GM20000 (cell line): ENCODE measurements at regions not wholly inside any gene's neighbourhood (a gene's known extent, or its start where the extent isn't known, plus 50 kb on each side); places are given as distances from the start of the nearest gene placed in this dataset.

Experiments used
- DNase-seq: peaks from one replicate; pipeline ENCODE4 v3.0.0; 2012; ENCODE audit warnings: low spot score
- TF ChIP-seq, protein P1 (sequence below): IDR thresholded peaks from 2 replicates; pipeline ENCODE4 v1.5.1; 2012; ENCODE audit warnings: mild to moderate bottlenecking, control low read depth; ENCODE audit errors: extremely low read depth, missing control alignments

DNA sequence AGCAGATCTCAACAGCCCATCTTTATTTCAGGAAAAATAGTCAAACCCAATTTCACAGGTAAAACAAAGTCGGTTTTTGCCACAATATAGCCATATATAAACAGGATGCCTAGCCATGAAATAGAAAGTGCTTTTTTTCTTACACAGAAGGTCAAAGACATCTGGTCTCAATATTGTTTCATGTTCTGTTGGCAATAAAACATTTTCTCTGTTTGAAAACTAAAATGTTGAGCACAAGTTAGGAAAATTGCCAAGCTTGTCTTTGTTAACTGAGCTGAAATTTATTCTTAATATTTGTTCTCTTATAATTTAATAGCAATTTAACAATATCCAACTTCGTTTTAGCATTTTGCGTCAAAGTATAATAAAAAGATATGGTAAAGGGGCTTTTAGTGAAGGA lies 673.4 kb downstream of the DTWD2 start:
- TF ChIP-seq, protein P1, sequence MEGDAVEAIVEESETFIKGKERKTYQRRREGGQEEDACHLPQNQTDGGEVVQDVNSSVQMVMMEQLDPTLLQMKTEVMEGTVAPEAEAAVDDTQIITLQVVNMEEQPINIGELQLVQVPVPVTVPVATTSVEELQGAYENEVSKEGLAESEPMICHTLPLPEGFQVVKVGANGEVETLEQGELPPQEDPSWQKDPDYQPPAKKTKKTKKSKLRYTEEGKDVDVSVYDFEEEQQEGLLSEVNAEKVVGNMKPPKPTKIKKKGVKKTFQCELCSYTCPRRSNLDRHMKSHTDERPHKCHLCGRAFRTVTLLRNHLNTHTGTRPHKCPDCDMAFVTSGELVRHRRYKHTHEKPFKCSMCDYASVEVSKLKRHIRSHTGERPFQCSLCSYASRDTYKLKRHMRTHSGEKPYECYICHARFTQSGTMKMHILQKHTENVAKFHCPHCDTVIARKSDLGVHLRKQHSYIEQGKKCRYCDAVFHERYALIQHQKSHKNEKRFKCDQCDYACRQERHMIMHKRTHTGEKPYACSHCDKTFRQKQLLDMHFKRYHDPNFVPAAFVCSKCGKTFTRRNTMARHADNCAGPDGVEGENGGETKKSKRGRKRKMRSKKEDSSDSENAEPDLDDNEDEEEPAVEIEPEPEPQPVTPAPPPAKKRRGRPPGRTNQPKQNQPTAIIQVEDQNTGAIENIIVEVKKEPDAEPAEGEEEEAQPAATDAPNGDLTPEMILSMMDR = no peak
- DNase-seq = no peak

DNA sequence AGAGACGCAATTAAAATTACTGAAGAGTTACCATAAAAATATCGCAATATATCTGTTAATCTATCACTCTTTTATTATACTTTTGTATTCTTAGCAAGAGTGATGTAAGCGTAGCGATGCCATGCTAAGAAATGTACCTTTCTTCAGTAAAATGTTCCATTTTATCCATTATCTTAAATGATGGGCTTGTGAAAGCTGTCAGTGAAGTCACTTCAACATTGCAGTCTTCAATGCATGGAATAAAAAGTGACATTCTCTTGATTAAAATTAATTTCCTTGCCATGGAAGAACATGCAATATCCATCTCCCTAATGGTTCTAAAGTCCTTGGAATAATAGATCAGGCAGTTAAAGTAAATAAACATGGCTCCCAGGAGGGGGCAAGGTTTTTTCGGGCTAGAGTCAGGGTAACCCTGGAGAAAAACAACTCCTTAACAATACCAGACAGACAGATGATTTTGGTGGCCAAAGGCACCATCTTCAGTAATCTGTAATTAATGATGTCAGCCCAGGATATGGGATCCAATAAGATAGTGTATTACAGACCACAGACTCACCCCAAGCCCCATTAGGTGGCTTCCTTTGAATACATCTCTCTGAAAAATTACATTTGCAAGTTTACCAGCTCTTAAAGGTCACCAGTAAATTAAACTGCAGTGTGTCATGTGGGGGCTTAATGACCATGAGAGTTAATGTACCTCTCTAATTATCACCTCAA lies 677.1 kb downstream of the DTWD2 start:
- TF ChIP-seq, protein P1 = no peak
- DNase-seq = no peak

DNA sequence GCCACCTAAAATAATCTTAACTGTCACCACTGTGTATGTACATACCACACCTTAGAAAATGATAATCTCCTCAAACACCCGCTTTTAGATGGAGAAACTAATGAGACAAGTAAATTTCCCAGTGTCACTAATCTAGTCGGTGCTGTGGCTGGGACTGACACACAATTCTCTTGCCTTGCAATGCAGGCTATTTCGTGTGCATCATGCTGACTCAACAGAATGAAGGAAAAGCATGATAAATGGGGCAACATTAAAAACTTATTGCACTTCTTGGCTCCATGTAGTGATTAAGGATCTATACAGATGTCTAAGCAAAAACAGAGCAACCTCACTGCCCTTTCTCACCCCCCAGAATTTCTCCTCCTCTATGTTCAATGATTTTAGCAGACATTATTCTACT lies 677.9 kb downstream of the DTWD2 start:
- no peak for DNase-seq
- TF ChIP-seq, protein P1 = no peak

DNA sequence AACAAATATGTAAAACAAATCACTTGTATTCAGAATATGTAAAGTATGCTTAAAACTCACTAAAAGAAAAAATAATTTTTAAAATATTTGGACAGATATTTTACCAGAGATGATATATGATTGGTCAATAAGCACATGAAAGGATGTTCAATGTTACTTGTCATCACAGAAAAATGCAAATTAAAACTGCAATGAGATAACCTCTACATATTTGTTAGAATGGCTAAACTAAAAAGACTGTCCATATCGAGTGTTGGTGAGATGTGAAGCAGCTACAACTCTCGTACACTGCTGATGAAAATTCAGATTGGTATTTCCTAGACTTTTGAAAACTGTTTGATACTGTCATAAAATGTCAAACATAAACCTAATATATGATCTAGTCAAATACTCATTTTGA lies 685.1 kb downstream of the DTWD2 start:
- TF ChIP-seq, protein P1 = no peak
- DNase-seq = no peak

DNA sequence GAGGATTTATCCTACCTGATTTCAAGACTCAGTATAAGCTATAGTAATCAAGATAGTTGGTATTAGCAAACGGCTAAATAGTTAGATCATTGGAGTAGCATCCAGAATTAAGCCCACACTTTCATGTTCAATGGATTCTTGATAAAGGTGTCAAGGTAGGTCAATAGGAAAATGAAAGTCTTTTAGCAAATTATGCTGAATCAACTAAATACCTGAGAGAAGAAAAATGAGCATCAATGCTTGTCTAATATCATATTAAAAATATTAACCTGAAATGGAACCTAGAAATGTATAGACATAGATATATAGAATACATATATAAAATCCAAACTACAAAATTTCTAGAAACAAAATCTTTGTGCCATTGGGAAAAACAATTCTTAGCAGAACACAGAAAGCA lies 685.6 kb downstream of the DTWD2 start:
- DNase-seq = no peak
- TF ChIP-seq, protein P1 = no peak

DNA sequence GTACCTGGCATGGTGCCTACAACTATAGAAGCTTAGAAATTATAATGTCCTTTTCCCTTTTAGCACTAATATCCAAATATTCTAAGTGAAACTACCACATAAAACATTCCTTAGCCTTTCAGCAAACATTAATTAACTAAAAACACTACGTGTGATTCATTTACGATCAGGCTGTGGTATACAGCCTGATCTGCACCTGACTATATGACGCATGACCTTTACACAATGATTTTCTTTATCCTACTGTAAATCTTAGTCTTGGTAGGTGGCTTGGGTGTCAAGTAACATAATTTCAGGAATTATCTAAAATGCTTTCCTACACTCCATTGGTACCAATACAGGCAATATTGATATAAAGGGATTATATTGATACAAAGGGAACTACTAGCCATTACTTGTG lies 686.7 kb downstream of the DTWD2 start:
- TF ChIP-seq, protein P1 = no peak
- DNase-seq = no peak

DNA sequence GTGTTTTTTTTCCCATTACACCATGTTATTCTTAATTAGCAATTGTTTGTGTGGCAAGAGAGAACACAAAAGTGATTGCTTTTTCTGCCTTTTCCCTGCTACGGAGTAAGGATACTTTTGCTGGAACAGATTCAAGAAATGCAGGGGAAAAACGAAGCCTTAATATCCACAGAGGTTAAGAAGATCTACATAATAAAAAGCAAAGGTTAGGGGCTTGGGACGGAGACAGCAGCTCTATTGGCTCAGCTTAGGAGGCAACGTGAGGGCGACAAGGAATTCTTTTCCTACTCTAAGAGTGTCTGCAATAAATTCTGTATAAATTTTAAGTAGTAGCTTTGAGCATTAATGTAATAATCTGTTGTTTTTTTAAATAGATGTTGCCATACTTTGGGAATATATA lies 693.3 kb downstream of the DTWD2 start:
- TF ChIP-seq, protein P1 = no peak
- no peak for DNase-seq
